Glutamatergic neuron (in vitro differentiated cells): ENCODE measurements at regions not wholly inside any gene's neighbourhood (a gene's known extent, or its start where the extent isn't known, plus 50 kb on each side); places are given as distances from the start of the nearest gene placed in this dataset.
A peak's percentile ranks its signal among the peaks of the same experiment; 100 is the strongest.
"Not testable (repeated sequence)": the region's sequence is repeated elsewhere in the genome, so short reads cannot be mapped to it uniquely, and the experiment has no call there.

Experiments
- DNase-seq: peaks from one replicate; pipeline ENCODE4 v3.0.0; 2022
- H3K27ac Mint-ChIP-seq: one replicate; pipeline ENCODE4 v1.8.0; 2020; ENCODE audit warnings: mild to moderate bottlenecking, mixed read lengths, inconsistent platforms; ENCODE audit not compliant: unreplicated experiment
- H3K27me3 Mint-ChIP-seq: one replicate; pipeline ENCODE4 v1.8.0; 2020; ENCODE audit warnings: mild to moderate bottlenecking, moderate library complexity, mixed read lengths, inconsistent platforms; ENCODE audit not compliant: unreplicated experiment
- H3K36me3 Mint-ChIP-seq: one replicate; pipeline ENCODE4 v1.8.0; 2020; ENCODE audit warnings: mild to moderate bottlenecking, mixed read lengths, inconsistent platforms; ENCODE audit not compliant: unreplicated experiment
- H3K4me1 Mint-ChIP-seq: one replicate; pipeline ENCODE4 v1.8.0; 2020; ENCODE audit warnings: mild to moderate bottlenecking, low read depth, mixed read lengths, inconsistent platforms; ENCODE audit not compliant: unreplicated experiment
- H3K4me3 Mint-ChIP-seq: one replicate; pipeline ENCODE4 v1.8.0; 2020; ENCODE audit warnings: mild to moderate bottlenecking, mixed read lengths, inconsistent platforms; ENCODE audit not compliant: unreplicated experiment
- H3K9me3 Mint-ChIP-seq: one replicate; pipeline ENCODE4 v1.8.0; 2020; ENCODE audit warnings: mild to moderate bottlenecking, moderate library complexity, mixed read lengths, inconsistent platforms; ENCODE audit not compliant: unreplicated experiment
- TF ChIP-seq, protein P1 (sequence below): fragments of 200-600 bp; sonication (generic); IDR thresholded peaks from one replicate; pipeline ENCODE4 v1.5.0; 2021; ENCODE audit not compliant: partially characterized antibody, unreplicated experiment

DNA sequence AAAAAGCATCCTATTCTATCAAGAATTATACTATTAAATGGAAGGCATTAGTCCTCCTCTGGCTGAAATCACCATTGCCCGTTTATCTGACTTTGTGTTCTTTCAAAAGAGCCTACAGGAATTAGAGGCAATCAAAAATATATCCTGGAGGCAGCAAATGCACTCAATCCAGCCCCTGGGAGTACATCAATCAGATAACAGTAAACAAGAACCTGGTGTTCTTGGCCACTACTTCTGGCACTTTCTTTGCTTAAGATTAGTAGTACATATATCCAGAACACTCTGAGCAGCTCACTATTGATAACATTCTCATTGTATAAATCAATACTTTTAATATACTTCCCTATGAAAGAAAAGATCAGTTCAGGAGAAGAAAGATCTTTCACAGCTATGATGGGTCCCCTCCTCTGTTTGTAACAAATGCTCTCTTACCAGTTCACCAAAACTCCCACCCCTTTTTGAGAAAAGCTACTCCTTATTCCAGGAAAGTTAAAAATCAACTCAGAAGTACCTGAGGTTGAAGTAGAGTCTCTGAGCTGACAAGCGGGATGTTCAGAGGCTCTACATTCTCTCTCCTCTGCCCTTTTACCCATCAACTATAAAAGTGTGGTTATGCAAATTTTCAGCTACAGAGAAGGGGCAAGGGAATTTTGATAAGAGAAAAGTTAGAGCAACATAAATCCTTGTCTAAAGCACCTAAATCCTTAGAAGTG lies 176.0 kb downstream of the COX18 start:
- no peaks in the 10 kb centered on the region for H3K27me3 Mint-ChIP-seq
- no peak overlapping the region for H3K27ac Mint-ChIP-seq
- no peak overlapping the region for H3K4me3 Mint-ChIP-seq

DNA sequence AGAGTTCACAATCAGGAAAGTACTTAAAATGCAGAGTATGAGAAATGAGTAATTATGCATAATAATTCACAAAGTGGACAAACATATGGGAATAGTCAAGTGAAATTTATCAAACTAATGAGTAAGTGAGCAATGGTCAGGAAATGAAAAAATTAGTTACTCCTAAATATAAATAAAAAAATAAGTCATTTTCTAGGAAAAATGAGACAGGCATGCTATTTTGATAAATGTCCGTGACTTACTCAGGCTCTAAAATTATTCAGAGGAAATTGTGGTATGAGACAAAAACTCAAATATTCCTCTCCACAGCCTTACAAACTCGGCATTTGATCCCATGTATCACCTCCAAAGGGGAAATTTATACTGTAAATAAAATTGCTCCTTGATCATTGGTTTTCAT lies 181.2 kb downstream of the COX18 start:
- Mint-ChIP-seq H3K4me3 (no peak overlapping the region), H3K27ac (no peak overlapping the region), H3K9me3 (peaks cover 3% of the 10 kb centered on the region), H3K27me3 (no peaks in the 10 kb centered on the region), H3K4me1 (no peaks in the 10 kb centered on the region), H3K36me3 (no peaks in the 10 kb centered on the region)
- no peak for DNase-seq
- TF ChIP-seq, protein P1, sequence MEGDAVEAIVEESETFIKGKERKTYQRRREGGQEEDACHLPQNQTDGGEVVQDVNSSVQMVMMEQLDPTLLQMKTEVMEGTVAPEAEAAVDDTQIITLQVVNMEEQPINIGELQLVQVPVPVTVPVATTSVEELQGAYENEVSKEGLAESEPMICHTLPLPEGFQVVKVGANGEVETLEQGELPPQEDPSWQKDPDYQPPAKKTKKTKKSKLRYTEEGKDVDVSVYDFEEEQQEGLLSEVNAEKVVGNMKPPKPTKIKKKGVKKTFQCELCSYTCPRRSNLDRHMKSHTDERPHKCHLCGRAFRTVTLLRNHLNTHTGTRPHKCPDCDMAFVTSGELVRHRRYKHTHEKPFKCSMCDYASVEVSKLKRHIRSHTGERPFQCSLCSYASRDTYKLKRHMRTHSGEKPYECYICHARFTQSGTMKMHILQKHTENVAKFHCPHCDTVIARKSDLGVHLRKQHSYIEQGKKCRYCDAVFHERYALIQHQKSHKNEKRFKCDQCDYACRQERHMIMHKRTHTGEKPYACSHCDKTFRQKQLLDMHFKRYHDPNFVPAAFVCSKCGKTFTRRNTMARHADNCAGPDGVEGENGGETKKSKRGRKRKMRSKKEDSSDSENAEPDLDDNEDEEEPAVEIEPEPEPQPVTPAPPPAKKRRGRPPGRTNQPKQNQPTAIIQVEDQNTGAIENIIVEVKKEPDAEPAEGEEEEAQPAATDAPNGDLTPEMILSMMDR: no peak

More for the DNA sequence above, 176.0 kb downstream of the COX18 start:
- peaks cover 6% of the 10 kb centered on the region for H3K4me1 Mint-ChIP-seq
- no peaks in the 10 kb centered on the region for H3K36me3 Mint-ChIP-seq
- H3K9me3 Mint-ChIP-seq: peaks cover 3% of the 10 kb centered on the region
- TF ChIP-seq, protein P1: no peak
- DNase-seq: no peak

DNA sequence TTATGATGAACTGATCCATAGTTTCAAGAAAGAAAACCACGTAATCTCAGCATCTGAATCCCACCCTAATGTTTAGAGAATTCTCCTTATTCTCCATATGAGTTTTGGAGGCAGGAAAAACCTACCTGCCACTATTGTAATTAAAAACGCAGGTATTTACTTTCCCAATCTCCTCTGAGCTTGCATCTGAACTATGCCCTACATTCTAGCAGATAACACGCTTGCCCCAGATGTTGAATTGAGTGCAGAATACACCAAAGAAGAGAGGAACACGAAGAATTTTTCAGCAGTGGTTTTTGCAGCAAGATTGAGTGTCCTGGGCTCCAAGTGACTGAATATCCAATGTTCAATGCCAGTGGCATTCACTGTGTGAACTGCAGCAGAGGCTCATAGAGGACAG lies 182.4 kb downstream of the COX18 start:
- Mint-ChIP-seq H3K9me3 (no peaks in the 10 kb centered on the region), H3K27me3 (no peaks in the 10 kb centered on the region), H3K4me1 (no peaks in the 10 kb centered on the region), H3K36me3 (no peaks in the 10 kb centered on the region), H3K27ac (no peak overlapping the region), H3K4me3 (no peak overlapping the region)
- no peak for DNase-seq
- TF ChIP-seq, protein P1: no peak

DNA sequence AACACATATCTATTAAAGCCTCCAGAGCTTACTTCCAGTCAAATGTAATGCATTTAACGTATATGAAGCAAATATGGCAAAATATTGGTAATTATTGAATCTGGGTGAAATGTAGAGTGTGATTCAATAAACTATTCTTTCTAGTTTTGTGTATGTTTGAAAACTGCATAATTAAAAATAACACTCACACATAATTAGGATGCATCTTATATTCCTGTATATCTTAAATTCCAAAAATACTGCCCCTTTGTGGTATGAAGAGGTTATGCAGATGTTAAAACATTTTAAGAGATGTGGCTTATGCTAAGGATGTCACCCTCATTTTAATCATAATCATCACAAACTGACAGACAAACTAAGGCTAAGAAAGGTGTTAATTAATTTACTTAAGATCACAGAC lies 182.9 kb downstream of the COX18 start:
- TF ChIP-seq, protein P1: peak; percentile 57
- no peak overlapping the region for H3K27ac Mint-ChIP-seq
- H3K27me3 Mint-ChIP-seq: no peaks in the 10 kb centered on the region
- no peaks in the 10 kb centered on the region for H3K36me3 Mint-ChIP-seq
- no peaks in the 10 kb centered on the region for H3K9me3 Mint-ChIP-seq
- H3K4me3 Mint-ChIP-seq: no peak overlapping the region
- no peaks in the 10 kb centered on the region for H3K4me1 Mint-ChIP-seq
- no peak for DNase-seq

DNA sequence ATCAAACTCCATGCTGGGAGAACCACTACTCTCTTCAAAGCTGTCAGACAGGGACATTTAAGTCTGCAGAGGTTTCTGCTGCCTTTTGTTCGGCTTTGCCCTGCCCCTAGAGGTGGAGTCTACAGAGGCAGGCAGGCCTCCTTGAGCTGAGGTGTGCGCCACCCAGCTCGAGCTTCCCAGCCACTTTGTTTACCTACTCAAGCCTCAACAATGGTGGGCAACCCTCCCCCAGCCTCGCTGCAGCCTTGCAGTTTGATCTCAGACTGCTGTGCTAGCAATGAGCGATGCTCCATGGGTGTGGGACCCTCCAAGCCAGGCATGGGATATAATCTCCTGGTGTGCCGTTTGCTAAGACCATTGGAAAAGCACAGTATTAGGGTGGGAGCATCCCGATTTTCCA lies 185.3 kb downstream of the COX18 start:
- DNase-seq, H3K4me1 Mint-ChIP-seq, H3K27ac Mint-ChIP-seq, H3K4me3 Mint-ChIP-seq, H3K9me3 Mint-ChIP-seq, H3K27me3 Mint-ChIP-seq, H3K36me3 Mint-ChIP-seq: not testable (repeated sequence)
